ENCODE measurements at regions not wholly inside any gene's neighbourhood (a gene's known extent, or its start where the extent isn't known, plus 50 kb on each side); places are given as distances from the start of the nearest gene placed in this dataset.

- in situ Hi-C loops (cut with MboI; ENCODE audit: low pct_unique_long_range_greater_than_20kb, low sequenced_read_pairs, unreplicated experiment), result no loop called here
- no peak for TF ChIP-seq CTCF (IDR thresholded peaks at IDR 0.05; ENCODE audit: extremely low read depth, insufficient read depth, missing control alignments)
- DNase-seq (ENCODE audit: low spot score), result no peak
Measured at GRCh38 chr11:86861810-86862209, 61.5 kb downstream of the PRSS23 start.

GRCh38 chr11:86863476-86863875 lies 63.1 kb downstream of the PRSS23 start:
- in situ Hi-C loops (cut with MboI; ENCODE audit: low pct_unique_long_range_greater_than_20kb, low sequenced_read_pairs, unreplicated experiment), result no loop called here
- no peak for DNase-seq (ENCODE audit: low spot score)
- TF ChIP-seq CTCF (IDR thresholded peaks at IDR 0.05; ENCODE audit: extremely low read depth, insufficient read depth, missing control alignments), result no peak

GRCh38 chr11:86865436-86865835 lies 65.1 kb downstream of the PRSS23 start:
- in situ Hi-C loops (cut with MboI; ENCODE audit: low pct_unique_long_range_greater_than_20kb, low sequenced_read_pairs, unreplicated experiment), result no loop called here
- no peak for TF ChIP-seq CTCF (IDR thresholded peaks at IDR 0.05; ENCODE audit: extremely low read depth, insufficient read depth, missing control alignments)
- no peak for DNase-seq (ENCODE audit: low spot score)

GRCh38 chr11:86869531-86869930 lies 69.2 kb downstream of the PRSS23 start:
- in situ Hi-C loops (cut with MboI; ENCODE audit: low pct_unique_long_range_greater_than_20kb, low sequenced_read_pairs, unreplicated experiment), result no loop called here
- no peak for DNase-seq (ENCODE audit: low spot score)
- no peak for TF ChIP-seq CTCF (IDR thresholded peaks at IDR 0.05; ENCODE audit: extremely low read depth, insufficient read depth, missing control alignments)

GRCh38 chr11:86869966-86870570 lies 69.7 kb downstream of the PRSS23 start:
- peak; percentile 79 for TF ChIP-seq CTCF (IDR thresholded peaks at IDR 0.05; ENCODE audit: extremely low read depth, insufficient read depth, missing control alignments)
- DNase-seq (ENCODE audit: low spot score), result peak; percentile 60
- in situ Hi-C loops (cut with MboI; ENCODE audit: low pct_unique_long_range_greater_than_20kb, low sequenced_read_pairs, unreplicated experiment), result no loop called here

- in situ Hi-C loops (cut with MboI; ENCODE audit: low pct_unique_long_range_greater_than_20kb, low sequenced_read_pairs, unreplicated experiment), result no loop called here
Measured at GRCh38 chr11:86873573-86874083, 73.3 kb downstream of the PRSS23 start.

More at GRCh38 chr11:86873573-86874083, 73.3 kb downstream of the PRSS23 start:
- DNase-seq (ENCODE audit: low spot score), result no peak
- no peak for TF ChIP-seq CTCF (IDR thresholded peaks at IDR 0.05; ENCODE audit: extremely low read depth, insufficient read depth, missing control alignments)

Measured in GM13977 (cell line).